ENCODE measurements at regions not wholly inside any gene's neighbourhood (a gene's known extent, or its start where the extent isn't known, plus 50 kb on each side); places are given as distances from the start of the nearest gene placed in this dataset.

- H2AFZ ChIP-seq (ENCODE audit: low read length), result no peak overlapping the region
- 86% methylated on average over 4 of the region's 4 CpGs; no CpG with 5 or more reads in 1 of the 2 experiments for WGBS, 2 experiments (ENCODE audit: extremely low coverage in 1 of 2, insufficient coverage in 1 of 2, insufficient read length in 1 of 2, insufficient replicate concordance in 2 of 2, low coverage in 1 of 2, low lambda C conversion rate in 2 of 2, missing lambda C conversion rate in 1 of 2)
- no peaks in the 10 kb centered on the region for H3K23me2 ChIP-seq (ENCODE audit: low read depth, low read length)
- H2BK15ac ChIP-seq (ENCODE audit: low read length), result no peak overlapping the region
- TF ChIP-seq SP1 (IDR thresholded peaks at IDR 0.05; ENCODE audit: low read depth, low read length), result no peak
- no peak for TF ChIP-seq EGR1 (IDR thresholded peaks at IDR 0.05; ENCODE audit: borderline replicate concordance, low read depth, low read length)
- FAIRE-seq (no peak), DNase-seq (ENCODE audit: low read depth in 1 of 2, low spot score in 2 of 2) (no peak)
- H4K8ac ChIP-seq (ENCODE audit: extremely low read depth, insufficient read depth, low read length), result no peak overlapping the region
- no peaks in the 10 kb centered on the region for H3K27me3 ChIP-seq (replicated peaks in 1 of 4; ENCODE audit: control insufficient read depth in 3 of 4, extremely low read depth in 1 of 4, insufficient read depth in 3 of 4, low read length in 3 of 4)
- no peak overlapping the region for H3K4me3 ChIP-seq (ENCODE audit: extremely low read depth in 1 of 4, insufficient read depth in 2 of 4, low read depth in 3 of 4, low read length in 4 of 4)
- no peak overlapping the region for H3K27ac ChIP-seq (ENCODE audit: low read depth, low read length)
- H3K4ac ChIP-seq (replicated peaks; ENCODE audit: insufficient read length, low read depth, low read length), result no peak overlapping the region
- no peak overlapping the region for H2BK120ac ChIP-seq (replicated peaks; ENCODE audit: low read depth, low read length)
- no peak overlapping the region for H3K18ac ChIP-seq (ENCODE audit: extremely low read depth, low read length)
- H3K79me1 ChIP-seq (ENCODE audit: low read depth, low read length), result no peaks in the 10 kb centered on the region
- peaks cover 16 to 18% of the 10 kb centered on the region in 2 experiments for H3K9me3 ChIP-seq (ENCODE audit: insufficient read depth in 2 of 2, low read depth in 1 of 2, low read length in 1 of 2)
- ChIA-PET CTCF (ENCODE audit: partially characterized antibody) (interaction anchor here (0.7 to 2.3 kb wide), 4 partner anchors 9 to 340 kb away, joined by 3 to 12 read pairs (median 4); no protein-coding TSS in a partner anchor), POLR2A (ENCODE audit: partially characterized antibody) (no interaction called here)
- no peaks in the 10 kb centered on the region for H4K20me1 ChIP-seq (replicated peaks in 1 of 2; ENCODE audit: control insufficient read depth in 1 of 2, insufficient read depth in 2 of 2, low read length in 2 of 2)
- H4K91ac ChIP-seq (replicated peaks; ENCODE audit: insufficient read length, low read length), result no peak overlapping the region
- H3K36me3 ChIP-seq (ENCODE audit: control insufficient read depth in 2 of 4, insufficient read depth in 4 of 4, low read length in 3 of 4), result peaks cover 0 to 3% (median 0%) of the 10 kb centered on the region in 4 experiments; a peak in 1 of 8 replicates
- H2BK12ac ChIP-seq (ENCODE audit: low read depth, low read length), result no peak overlapping the region
- H3K14ac ChIP-seq (ENCODE audit: insufficient read length), result no peak overlapping the region
- peak overlapping the region in 1 of 4 experiments; percentile 34; a peak in 1 of 7 replicates for H3K9ac ChIP-seq (replicated peaks in 1 of 4; ENCODE audit: extremely low read depth in 1 of 4, low read depth in 3 of 4, low read length in 3 of 4)
- no peaks in the 10 kb centered on the region for H3K79me2 ChIP-seq (ENCODE audit: control insufficient read depth in 1 of 2, insufficient read depth in 2 of 2, low read length in 2 of 2)
- H3K4me2 ChIP-seq (ENCODE audit: insufficient read depth in 1 of 2, low read depth in 2 of 2, low read length in 2 of 2), result no peak overlapping the region
- H3K4me1 ChIP-seq (replicated peaks in 1 of 4; ENCODE audit: control insufficient read depth in 3 of 4, insufficient read depth in 4 of 4, low read length in 3 of 4), result peaks cover 0 to 3% (median 1%) of the 10 kb centered on the region in 4 experiments; a peak in 1 of 7 replicates
- no peak overlapping the region for H3K56ac ChIP-seq (replicated peaks; ENCODE audit: insufficient read length, low read depth, low read length)
- H2BK20ac ChIP-seq (ENCODE audit: low read length), result no peak overlapping the region
- H2AK5ac ChIP-seq (ENCODE audit: low read depth, low read length), result no peak overlapping the region
- H3K23ac ChIP-seq (ENCODE audit: insufficient read length), result no peak overlapping the region
- no peak overlapping the region for H4K5ac ChIP-seq (ENCODE audit: insufficient read length, low read depth, low read length)
- H2BK5ac ChIP-seq (ENCODE audit: low read depth, low read length), result no peak overlapping the region
Observed at GRCh38 chr18:6546229-6546628, 131.5 kb upstream of the L3MBTL4 start.
